Upper lobe of right lung (tissue), 1 donor: ENCODE measurements at regions not wholly inside any gene's neighbourhood (a gene's known extent, or its start where the extent isn't known, plus 50 kb on each side); places are given as distances from the start of the nearest gene placed in this dataset.
A peak's percentile ranks its signal among the peaks of the same experiment; 100 is the strongest.
"Not testable (repeated sequence)": the region's sequence is repeated elsewhere in the genome, so short reads cannot be mapped to it uniquely, and the experiment has no call there.

Experiments used
- ATAC-seq: fragments of 200-7000 bp; cut with Tn5 transposase; one replicate; pipeline ENCODE4 v1.9.1; 2020; ENCODE audit warnings: mild to moderate bottlenecking, moderate library complexity
- DNase-seq: peaks from one replicate; pipeline ENCODE4 v3.0.0-alpha.2; 2020
- H3K27ac ChIP-seq: fragments of 200-600 bp; one replicate; pipeline ENCODE4 v1.8.0; 2022
- H3K27me3 ChIP-seq: fragments of 200-600 bp; one replicate; pipeline ENCODE4 v1.8.0; 2022; ENCODE audit warnings: mild to moderate bottlenecking
- H3K36me3 ChIP-seq: fragments of 200-600 bp; one replicate; pipeline ENCODE4 v1.8.0; 2022
- H3K4me1 ChIP-seq: fragments of 200-600 bp; one replicate; pipeline ENCODE4 v1.8.0; 2022
- H3K4me3 ChIP-seq: fragments of 200-600 bp; one replicate; pipeline ENCODE4 v1.8.0; 2022; ENCODE audit warnings: mild to moderate bottlenecking
- H3K9me3 ChIP-seq: fragments of 200-600 bp; one replicate; pipeline ENCODE4 v1.8.0; 2022
- intact Hi-C: fragments of 100-400 bp; cut with DNase I; formaldehyde crosslinking; loops from one replicate; pipeline ENCODE4 v1.11.0; 2022
- TF ChIP-seq, protein P1 (sequence below): fragments of 200-600 bp; IDR thresholded peaks from one replicate; pipeline ENCODE4 v1.8.0; 2022; ENCODE audit warnings: antibody characterized with exemption
- donor health status: DM: no; HTN: yes; CAD: no; lungs with severe emphysema.

DNA sequence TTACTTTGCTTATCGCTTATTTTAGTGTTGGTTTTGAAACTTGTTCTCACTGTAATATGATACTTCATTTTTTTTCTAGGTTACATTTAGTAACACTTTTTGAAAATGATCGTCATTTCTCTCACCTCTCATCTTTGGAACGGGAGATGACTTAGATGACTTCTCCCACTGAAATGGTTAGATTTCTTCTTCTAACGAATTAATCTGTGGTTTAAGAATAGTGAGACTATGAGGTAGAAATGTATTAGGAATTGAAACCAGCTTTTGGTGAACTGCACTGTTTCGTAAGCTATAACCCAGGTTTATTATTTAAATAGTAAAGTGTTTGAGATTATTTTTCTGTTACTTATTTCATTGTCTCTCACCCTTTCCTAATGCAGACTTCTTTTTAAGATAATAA lies 93.7 kb downstream of the PRR15 start:
- Histone ChIP-seq H3K36me3 (no peaks in the 10 kb centered on the region), H3K4me3 (no peak overlapping the region), H3K27me3 (no peaks in the 10 kb centered on the region), H3K4me1 (no peaks in the 10 kb centered on the region), H3K27ac (no peak overlapping the region), H3K9me3 (no peaks in the 10 kb centered on the region)
- ATAC-seq (no peak), DNase-seq (no peak)
- TF ChIP-seq, protein P1, sequence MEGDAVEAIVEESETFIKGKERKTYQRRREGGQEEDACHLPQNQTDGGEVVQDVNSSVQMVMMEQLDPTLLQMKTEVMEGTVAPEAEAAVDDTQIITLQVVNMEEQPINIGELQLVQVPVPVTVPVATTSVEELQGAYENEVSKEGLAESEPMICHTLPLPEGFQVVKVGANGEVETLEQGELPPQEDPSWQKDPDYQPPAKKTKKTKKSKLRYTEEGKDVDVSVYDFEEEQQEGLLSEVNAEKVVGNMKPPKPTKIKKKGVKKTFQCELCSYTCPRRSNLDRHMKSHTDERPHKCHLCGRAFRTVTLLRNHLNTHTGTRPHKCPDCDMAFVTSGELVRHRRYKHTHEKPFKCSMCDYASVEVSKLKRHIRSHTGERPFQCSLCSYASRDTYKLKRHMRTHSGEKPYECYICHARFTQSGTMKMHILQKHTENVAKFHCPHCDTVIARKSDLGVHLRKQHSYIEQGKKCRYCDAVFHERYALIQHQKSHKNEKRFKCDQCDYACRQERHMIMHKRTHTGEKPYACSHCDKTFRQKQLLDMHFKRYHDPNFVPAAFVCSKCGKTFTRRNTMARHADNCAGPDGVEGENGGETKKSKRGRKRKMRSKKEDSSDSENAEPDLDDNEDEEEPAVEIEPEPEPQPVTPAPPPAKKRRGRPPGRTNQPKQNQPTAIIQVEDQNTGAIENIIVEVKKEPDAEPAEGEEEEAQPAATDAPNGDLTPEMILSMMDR = no peak
- intact Hi-C loops = no loop called here

DNA sequence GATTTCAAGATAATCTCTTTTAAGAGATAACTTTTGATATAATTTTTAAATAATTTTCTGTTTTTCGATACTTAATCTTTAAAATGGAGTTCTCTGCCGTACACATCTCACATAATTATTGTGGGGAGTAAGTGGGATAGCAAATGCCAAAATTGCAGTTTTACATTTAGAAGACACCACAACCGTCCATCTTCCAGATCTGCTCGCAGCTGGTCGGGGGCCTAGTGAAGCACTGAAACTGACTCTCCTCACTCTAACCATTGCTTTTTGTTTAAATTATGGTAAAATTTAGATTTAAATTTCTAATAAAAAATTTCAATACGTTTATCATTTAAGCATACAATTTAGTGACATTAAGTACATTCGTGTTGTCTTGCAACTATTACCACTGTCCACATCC lies 94.2 kb downstream of the PRR15 start:
- H3K9me3 ChIP-seq = no peaks in the 10 kb centered on the region
- DNase-seq (no peak), ATAC-seq (no peak)
- H3K27ac ChIP-seq = no peak overlapping the region
- TF ChIP-seq, protein P1 = no peak
- H3K36me3 ChIP-seq = no peaks in the 10 kb centered on the region
- H3K4me1 ChIP-seq = no peaks in the 10 kb centered on the region
- H3K4me3 ChIP-seq = no peak overlapping the region
- no peaks in the 10 kb centered on the region for H3K27me3 ChIP-seq
- intact Hi-C loops = no loop called here

DNA sequence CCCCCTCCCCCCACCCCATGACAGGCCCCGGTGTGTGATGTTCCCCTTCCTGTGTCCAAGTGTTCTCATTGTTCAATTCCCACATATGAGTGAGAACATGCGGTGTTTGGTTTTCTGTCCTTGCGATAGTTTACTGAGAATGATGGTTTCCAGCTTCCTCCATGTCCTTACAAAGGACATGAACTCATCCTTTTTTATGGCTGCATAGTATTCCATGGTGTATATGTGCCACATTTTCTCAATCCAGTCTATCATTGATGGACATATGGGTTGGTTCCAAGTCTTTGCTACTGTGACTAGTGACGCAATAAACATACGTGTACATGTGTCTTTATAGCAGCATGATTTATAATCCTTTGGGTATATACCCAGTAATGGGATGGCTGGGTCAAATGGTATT lies 95.6 kb downstream of the PRR15 start:
- H3K27ac ChIP-seq, ATAC-seq, H3K36me3 ChIP-seq, H3K4me1 ChIP-seq, H3K4me3 ChIP-seq, DNase-seq, H3K9me3 ChIP-seq, intact Hi-C loops, H3K27me3 ChIP-seq: not testable (repeated sequence)

DNA sequence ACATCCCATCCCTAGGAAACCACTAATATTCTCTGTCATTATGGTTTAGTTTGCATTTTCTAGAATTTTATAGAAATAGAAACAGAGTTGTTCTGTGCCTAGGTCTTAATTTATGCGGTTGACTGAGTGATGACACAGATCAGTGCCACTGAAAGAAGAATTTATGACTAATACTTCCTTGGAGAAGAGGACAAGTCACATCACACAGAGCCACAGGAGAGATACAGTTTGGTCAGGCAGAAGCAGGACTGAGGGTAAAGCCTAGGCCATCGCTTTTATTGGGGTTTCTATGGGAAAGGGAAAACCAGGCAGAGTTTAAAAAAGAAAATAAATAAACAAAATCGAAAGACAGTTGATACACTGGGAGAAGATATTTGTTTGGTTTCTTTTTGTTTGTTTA lies 99.3 kb downstream of the PRR15 start:
- DNase-seq, ATAC-seq, H3K4me3 ChIP-seq, H3K36me3 ChIP-seq, H3K27ac ChIP-seq, H3K9me3 ChIP-seq, H3K4me1 ChIP-seq, H3K27me3 ChIP-seq, intact Hi-C loops: not testable (repeated sequence)

DNA sequence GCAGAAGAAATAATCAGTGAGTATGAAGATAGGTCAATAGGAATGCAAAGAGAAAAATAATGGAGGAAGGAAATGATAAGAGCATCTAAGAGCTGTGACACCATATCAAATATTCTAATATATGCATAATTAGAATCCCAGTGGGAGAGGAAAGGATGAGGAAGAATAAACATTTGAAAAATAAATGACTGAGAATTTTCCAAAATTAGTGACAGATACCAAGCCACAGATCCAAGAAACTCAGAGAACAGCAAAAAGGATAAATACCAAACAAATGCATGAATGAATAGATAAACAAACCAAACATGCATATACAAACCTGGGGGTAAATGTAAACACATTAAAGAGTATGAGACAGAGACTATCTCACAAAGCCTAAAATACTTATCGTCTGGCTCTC lies 101.4 kb downstream of the PRR15 start:
- ATAC-seq, H3K36me3 ChIP-seq, intact Hi-C loops, H3K4me1 ChIP-seq, H3K4me3 ChIP-seq, H3K9me3 ChIP-seq, DNase-seq, H3K27me3 ChIP-seq, H3K27ac ChIP-seq: not testable (repeated sequence)

DNA sequence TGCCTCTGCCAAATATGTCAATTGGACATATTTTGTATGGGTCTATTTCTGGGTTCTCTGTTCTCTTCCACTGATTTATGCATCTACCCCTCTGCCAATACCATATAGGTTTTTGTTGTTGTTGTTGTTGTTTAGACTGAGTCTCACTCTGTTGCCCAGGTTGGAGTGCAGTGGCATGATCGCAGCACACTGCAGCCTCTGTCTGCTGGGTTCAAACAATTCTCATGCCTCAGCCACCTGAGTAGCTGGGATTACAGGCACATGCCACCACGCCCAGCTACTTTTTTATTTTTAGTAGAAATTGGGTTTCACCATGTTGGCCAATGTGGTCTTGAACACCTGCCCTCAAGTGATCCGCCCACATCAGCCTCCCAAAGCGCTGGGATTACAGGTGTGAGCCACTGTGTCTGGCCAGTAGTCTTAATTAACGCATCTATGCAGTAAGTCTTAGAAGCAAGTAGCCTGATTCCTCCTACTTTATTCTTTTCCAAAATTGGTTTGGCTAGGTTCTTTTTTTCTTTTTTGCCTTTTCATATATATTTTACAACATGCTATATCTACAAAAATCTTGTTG lies 103.5 kb downstream of the PRR15 start:
- H3K27ac ChIP-seq, H3K4me1 ChIP-seq, H3K9me3 ChIP-seq, H3K4me3 ChIP-seq, DNase-seq, H3K27me3 ChIP-seq, H3K36me3 ChIP-seq, intact Hi-C loops, ATAC-seq: not testable (repeated sequence)

DNA sequence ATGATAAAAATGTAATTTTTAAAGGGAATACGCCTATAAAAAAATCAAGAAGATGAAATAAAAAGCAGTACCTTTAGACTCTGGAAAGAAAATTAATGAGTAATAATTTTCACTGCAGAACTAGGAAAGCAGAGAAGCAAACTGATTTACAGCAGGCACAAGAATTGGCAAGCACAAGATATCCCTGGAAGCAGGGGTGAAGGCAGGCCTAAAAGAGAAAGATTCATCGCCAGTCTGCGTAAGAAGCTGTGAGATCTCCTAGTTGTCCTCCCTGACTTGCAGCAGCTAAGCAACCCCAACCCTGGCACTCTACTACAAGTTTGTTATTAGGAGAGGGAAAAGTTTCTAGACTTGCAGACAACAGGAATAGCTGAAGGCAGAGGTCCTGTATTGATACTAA lies 107.7 kb downstream of the PRR15 start:
- DNase-seq, ATAC-seq, H3K27me3 ChIP-seq: not testable (repeated sequence)

DNA sequence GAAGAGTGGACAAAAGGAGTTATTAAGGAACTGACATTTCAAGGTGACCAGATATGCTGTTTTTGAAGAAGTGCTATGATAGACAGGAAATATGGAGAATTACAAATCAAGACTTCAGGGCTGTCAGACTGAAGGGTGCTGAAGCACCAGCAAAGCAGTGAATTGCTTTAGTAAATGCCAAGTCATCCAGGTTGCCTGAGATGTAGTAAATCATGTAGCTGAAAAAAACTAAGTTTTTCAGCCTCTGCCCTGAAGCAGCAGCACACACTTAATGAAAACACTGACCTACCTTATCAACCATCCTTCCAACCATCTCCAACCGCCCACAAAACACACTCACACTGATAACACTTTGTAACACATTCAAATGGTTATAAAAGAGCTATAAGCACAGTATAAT lies 110.0 kb downstream of the PRR15 start:
- H3K9me3 ChIP-seq, H3K4me1 ChIP-seq, H3K4me3 ChIP-seq, H3K27me3 ChIP-seq, DNase-seq, ATAC-seq, intact Hi-C loops, H3K27ac ChIP-seq, H3K36me3 ChIP-seq: not testable (repeated sequence)

More for the DNA sequence above, 107.7 kb downstream of the PRR15 start:
- H3K27ac ChIP-seq, H3K36me3 ChIP-seq, H3K4me1 ChIP-seq, H3K4me3 ChIP-seq, H3K9me3 ChIP-seq, intact Hi-C loops: not testable (repeated sequence)

DNA sequence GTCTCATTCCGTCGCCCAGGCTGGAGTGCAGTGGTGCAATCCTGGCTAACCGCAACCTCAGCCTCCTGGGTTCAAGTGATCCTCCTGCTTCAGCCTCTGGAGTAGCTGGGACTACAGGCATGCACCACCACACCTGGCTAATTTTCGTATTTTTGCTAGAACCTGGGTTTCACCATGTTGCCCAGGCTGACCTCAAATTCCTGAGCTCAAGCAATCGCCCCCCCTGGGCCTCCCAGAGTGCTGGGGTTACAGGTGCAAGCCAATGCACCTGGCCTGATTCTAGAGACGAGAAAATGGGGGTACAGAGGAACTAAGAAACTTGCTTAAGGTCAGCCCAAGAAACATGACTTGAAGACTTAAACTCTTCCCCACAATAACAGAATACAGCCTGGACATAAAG lies 111.0 kb downstream of the PRR15 start:
- not testable (repeated sequence) for H3K4me1 ChIP-seq

DNA sequence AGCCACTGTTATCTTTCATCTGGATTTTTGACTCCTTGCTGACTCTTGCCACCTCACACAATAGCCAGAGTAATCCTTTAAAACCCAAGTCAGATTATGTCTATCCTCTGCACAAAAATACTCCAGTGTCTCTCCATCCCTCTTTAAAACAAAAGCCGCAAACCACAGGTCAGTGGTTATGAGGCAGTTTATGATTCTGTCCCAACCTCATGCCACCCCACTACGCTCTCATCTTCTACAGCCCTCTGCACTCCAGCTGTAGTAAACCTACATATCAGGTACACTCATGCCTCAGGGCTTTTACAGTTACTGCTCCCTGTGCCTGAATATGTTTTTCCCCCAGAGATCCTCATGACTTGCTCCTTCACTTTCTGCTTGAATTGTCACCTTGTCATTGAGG lies 113.6 kb downstream of the PRR15 start:
- intact Hi-C loops, H3K27me3 ChIP-seq, H3K4me1 ChIP-seq, H3K27ac ChIP-seq, H3K9me3 ChIP-seq, H3K4me3 ChIP-seq, DNase-seq, ATAC-seq, H3K36me3 ChIP-seq: not testable (repeated sequence)

More for the DNA sequence above, 111.0 kb downstream of the PRR15 start:
- H3K9me3 ChIP-seq, DNase-seq, H3K27ac ChIP-seq, ATAC-seq, H3K27me3 ChIP-seq, intact Hi-C loops, H3K36me3 ChIP-seq, H3K4me3 ChIP-seq: not testable (repeated sequence)

DNA sequence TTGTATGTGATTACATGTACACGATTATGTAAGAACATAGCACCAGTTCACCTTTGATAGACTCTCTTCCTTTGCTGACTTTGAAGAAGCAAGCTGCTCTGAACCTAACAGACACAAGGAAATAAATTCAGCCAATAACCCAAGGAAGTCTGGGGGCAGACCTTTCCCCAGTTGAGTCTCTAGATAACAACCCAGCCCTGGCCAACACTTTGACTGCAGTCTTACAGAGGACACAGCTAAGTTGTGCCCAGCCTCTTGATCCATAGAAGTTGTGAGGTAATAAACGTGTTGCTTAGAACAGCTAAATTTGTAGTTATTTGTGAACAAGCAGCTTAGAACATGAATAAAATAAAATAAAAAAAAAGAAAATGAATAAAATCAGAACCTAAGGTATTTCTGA lies 116.3 kb downstream of the PRR15 start:
- H3K4me1 ChIP-seq, H3K4me3 ChIP-seq, ATAC-seq, H3K27me3 ChIP-seq, DNase-seq, H3K36me3 ChIP-seq, H3K27ac ChIP-seq, intact Hi-C loops, H3K9me3 ChIP-seq: not testable (repeated sequence)

DNA sequence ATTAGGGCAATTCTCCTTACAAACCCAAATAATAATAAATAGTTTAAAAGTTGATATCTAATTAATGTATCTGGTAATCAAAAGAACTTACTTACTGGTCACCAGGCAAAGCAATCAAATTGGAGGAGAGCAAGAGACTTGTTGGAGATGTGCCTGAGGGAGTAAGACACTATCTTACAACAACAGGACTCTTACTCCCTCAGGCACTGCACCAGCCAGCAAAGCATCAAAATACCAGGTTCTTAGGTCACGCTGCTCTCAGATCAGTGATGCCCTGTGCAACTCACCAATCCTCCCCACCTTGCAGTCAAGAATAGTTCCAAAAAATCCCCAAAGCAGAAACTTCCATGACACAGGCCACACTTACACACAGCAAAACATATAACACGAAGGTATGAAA lies 117.0 kb downstream of the PRR15 start:
- intact Hi-C loops = not testable (repeated sequence)

DNA sequence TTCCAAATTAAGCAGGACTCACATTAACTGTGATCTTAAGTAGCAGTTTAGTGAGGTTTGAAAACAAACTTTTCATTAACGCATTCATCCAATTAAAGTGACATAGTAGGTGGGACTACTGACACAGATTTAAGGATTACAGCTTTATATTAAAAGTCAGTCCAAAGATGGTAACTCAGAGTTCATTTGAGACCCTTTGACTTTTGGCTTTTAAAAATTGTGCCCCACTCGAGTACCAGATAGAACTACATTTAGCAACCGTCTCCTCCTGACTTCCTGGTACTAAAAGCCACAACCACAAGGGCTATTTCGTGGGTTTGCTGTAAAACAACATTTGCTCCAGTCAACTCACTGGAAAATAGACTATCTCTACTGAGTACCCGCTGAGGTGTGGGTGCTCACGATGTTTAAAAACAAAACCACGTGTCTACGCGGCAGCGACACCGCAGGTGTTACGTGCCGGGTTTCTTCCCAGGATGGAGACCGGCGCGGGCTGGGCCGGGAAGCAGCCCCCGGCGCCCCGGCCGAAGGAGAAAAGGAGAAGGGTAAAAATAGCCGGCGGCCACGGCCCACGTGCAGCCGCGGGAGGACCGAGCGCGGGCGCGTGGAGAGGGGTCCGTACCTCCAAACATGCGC lies 120.6 kb downstream of the PRR15 start:
- intact Hi-C loops, DNase-seq: not testable (repeated sequence)
- peak; percentile 53 for ATAC-seq

More for the DNA sequence above, 117.0 kb downstream of the PRR15 start:
- H3K9me3 ChIP-seq, H3K27ac ChIP-seq, H3K4me1 ChIP-seq, H3K27me3 ChIP-seq, DNase-seq, H3K36me3 ChIP-seq, H3K4me3 ChIP-seq, ATAC-seq: not testable (repeated sequence)

More for the DNA sequence above, 120.6 kb downstream of the PRR15 start:
- H3K27me3 ChIP-seq, H3K4me1 ChIP-seq, H3K36me3 ChIP-seq, H3K9me3 ChIP-seq: not testable (repeated sequence)
- Histone ChIP-seq H3K27ac (peak overlapping the region; percentile 94), H3K4me3 (peak overlapping the region; percentile 83)
